ENCODE measurements at regions not wholly inside any gene's neighbourhood (a gene's known extent, or its start where the extent isn't known, plus 50 kb on each side); places are given as distances from the start of the nearest gene placed in this dataset.

- DNase-seq, result no peak
These were observed 142.9 kb downstream of the RPIA start for GRCh38 chr2:88834376-88834775.

DNA sequence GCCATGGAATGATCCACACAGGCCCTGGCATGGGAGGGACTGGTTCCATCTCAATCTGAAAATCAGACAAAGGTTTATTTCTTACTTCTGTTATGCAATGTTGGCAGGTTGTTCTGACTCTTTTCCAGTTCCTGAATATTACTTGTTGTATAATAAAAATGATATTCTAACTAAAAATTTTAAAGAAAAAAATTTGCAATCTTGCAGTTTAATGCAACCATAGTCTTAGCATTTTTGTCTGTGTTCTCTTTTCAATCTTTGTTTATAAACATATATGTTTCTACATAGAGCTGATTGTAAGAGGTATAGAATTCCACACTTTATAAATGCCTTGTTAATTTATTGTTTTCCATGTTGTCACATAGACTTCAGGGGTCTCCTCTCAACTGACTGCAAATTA, 143.4 kb downstream of the RPIA start:
- no peak for DNase-seq

DNA sequence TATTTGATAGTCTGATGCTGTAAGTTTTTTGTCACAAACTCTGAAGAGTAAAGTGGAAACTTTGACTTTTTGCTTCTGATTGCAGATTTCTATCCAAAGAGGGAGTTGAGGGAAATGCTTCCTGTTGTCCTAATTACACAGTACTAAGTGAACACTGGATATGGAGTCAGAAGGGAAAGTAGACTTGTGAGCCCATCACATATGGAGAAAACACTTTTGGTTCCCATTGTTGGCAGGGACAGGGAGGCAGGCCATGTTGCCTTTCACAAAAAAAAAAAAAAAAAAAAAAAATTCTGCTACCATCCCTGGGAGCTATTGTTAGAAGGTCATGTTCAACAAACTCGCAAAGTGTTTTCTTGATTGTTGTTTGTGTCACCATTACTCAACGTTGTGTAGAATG, 144.3 kb downstream of the RPIA start:
- DNase-seq, result no peak

GRCh38 chr2:88836351-88836750, 144.9 kb downstream of the RPIA start:
- DNase-seq, result no peak

DNA sequence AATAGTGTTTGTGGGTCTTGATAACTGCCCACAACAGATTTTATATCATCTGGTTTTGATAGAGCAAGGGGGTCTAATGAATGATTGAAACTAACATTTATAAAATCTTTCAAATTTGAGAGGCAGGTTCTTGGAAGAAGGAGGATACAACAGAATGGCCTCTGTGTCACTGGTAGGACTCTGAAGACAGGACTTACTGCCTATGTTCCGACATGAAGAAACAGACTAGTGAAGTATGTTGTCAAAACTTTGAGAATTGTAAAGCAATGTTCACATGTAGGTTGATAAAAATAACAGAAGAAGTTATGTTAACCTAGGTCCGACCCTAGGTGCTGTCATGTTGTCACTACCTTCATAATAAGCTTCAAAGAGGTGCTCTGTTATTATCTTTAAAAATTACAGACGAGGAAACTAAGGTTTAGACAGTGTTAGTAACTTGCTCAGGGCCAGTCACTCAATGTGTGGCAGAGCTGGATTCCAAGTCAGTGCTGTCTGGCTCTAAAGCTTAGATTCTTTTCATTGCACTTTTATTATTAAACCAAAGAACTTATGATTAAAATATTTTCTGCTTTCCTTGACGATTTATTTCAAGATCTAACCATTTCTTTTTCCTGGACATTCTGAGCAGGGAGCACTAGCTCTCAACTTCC, 146.2 kb downstream of the RPIA start:
- DNase-seq, result no peak

GRCh38 chr2:88838165-88838635, 146.7 kb downstream of the RPIA start:
- no peak for DNase-seq

- DNase-seq, result no peak
These were observed 149.9 kb downstream of the RPIA start for GRCh38 chr2:88841224-88841929.

GRCh38 chr2:88842656-88843460, 151.4 kb downstream of the RPIA start:
- DNase-seq, result no peak

- DNase-seq, result no peak
These were observed 152.2 kb downstream of the RPIA start for GRCh38 chr2:88843651-88844050.

DNA sequence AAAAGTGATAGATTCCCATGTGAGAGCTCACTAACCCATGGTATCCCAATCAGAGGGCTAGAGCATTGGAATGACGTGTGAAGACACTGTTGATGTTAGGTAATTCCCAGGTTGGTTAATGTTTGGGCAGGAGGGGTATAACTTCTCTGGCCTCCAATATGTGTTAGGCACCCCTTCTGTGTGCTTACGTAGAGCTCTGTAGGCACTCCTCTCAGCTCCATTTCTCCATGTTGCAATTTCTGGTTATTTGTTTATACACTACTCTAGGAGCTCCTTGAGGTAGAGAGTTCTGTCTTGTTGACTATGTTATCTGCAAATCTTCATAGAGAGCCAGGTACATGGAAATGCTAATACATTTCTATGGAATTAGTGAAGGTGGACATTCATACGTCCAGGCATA, 153.5 kb downstream of the RPIA start:
- DNase-seq, result no peak

DNA sequence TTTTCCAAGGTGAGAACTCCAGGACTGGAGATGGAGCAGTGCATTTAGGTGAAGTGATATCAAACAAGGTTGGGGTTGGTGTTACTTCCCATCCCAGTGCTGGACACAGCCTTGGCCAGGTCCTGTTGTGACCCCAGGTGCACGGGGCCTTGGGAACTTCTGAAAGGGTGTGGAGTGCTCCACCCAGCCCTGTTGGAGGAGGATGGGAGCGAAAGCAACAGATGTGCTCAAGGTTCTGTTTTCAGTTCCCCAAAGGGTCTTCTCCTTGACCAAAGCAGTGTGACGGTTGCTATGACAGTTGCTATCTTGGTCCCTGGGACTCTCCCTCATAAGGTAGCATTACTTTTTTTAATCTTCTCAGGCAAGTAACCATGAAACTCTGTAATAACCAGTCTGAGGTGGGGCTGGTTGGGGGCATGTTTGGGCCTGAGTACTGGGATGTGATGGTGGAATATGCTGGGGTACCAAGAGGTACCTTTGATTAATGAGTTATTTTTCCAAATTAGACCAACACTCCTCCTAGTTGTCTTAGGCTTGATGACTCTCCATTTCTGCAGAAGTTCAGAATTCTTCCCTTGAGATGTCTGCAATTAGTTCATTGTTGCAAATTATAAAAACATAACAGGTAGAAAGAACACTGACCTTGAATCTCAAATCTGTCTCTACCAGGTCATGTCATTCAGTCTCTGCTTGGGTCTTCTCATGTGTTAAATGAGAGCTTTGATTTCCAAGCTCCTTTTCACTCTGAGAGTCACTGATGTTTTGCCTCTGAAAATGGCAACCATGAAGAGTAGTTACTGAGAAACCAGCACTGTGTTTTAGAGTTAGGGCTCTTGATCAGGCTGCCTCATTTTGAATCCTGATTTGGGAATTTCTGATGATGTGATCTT, 154.5 kb downstream of the RPIA start:
- DNase-seq, result no peak

DNA sequence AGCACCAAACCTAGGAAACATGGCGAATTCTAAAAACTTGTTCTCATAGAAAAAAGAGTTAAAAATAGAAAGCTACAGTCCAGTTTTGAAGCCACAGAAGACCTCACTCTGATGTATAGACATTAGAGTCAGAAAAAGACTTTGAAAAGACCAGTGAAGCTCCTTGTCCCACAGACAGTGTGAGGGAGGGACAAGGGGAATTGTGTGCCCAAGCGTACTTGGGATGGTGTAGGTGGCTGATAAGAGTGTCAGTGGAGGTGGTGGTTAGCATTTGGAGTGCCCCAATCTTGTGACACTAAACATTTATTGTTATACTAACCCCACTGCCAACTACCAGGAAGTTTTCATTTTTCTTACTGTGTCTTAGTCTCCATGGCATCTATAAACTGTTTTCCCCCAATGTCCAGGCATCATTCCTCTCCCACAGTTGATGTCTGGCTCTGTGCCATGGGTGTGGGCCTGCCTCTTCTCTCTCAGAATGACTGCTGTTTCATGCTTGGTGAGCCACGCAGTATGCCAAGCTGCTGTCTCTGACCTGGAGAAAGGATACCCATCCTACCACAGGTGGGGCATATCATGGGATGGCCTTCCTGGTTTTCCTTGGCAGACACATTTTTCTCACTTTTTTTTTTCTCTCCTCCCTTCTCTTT, 161.4 kb downstream of the RPIA start:
- DNase-seq, result no peak

- DNase-seq, result no peak
These were observed 161.9 kb downstream of the RPIA start for GRCh38 chr2:88853403-88853790.

DNA sequence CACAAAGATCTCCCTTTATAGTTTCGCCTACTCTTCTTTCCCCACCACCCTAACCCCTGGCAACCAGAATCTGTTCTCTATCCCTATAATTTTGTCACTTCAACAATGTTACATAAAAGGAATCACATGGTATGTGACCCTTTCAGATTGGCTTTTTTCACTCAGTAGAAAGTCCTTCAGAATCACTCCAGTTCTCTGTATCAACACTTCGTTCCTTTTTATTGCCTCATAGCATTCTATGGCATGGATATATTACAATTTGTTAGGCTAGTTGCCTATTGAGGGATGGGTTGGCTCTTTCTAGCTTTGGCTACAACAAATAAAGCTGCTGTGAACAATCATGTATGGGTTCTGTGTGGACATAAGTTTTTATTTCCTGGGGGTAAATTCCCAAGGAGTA, 163.1 kb downstream of the RPIA start:
- no peak for DNase-seq

DNA sequence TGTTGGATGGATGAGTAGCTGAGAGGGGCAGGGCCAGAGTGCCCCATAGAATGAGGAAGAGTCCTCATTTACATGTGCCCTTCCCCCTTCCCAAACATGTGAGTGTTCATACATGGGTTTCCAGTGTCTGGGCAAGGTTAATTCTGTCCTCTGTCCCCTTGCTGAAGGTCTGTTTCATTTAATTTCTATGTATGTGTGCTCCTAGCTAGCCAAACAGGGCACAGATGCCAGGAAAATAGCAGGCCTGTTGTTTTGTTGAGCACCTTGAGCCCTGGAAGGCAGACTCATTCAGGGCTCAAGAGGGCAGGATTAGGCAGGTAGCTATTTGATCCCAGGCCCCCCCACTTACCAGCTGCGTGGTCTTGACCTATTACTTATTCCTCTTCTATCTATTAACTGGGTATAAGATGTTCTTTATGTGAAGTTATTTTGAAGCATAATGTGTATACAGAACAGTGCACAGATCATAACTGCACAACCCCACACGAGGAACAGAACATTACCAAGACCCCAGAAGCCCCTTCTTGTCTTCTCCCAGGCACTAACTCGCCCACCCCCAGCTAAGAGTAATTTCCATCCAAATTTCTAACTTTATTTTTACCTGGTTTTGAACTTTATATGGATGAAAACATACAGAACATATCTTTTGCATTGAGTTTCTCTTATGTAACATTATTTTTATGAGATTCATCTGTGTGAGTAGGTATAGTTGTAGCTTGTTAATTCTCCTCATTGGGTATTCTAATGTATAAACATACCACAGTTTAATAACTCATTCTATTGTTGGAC, 164.3 kb downstream of the RPIA start:
- DNase-seq, result no peak

- DNase-seq, result no peak
These were observed 165.1 kb downstream of the RPIA start for GRCh38 chr2:88856409-88857135.

DNA sequence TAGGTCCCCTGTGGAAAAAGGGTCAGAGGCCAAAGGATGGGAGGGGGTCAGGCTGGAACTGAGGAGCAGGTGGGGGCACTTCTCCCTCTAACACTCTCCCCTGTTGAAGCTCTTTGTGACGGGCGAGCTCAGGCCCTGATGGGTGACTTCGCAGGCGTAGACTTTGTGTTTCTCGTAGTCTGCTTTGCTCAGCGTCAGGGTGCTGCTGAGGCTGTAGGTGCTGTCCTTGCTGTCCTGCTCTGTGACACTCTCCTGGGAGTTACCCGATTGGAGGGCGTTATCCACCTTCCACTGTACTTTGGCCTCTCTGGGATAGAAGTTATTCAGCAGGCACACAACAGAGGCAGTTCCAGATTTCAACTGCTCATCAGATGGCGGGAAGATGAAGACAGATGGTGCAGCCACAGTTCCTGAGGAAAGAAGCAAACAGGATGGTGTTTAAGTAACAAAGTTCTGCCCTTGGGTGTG, 165.8 kb downstream of the RPIA start:
- no peak for DNase-seq

GRCh38 chr2:88857951-88858411, 166.5 kb downstream of the RPIA start:
- peak; percentile 32 for DNase-seq

DNA sequence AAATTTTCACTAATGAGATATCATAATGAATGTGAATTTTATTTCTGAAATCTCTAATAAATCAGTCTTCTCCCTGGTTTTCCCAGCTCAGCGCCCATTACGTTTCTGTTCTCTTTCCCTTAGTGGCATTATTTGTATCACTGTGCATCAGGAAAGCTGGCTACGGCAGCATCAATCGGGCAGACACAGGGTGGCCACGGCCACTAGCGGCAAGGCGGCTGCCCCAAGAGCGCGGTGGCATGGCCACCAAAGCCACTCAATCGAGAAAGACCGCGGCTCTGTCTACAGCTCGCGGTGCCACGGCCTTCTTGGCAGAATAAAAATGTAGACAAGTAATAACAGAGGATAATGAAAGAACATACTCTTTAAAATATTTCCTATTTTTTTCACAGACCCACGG, 168.0 kb downstream of the RPIA start:
- DNase-seq, result no peak

DNA sequence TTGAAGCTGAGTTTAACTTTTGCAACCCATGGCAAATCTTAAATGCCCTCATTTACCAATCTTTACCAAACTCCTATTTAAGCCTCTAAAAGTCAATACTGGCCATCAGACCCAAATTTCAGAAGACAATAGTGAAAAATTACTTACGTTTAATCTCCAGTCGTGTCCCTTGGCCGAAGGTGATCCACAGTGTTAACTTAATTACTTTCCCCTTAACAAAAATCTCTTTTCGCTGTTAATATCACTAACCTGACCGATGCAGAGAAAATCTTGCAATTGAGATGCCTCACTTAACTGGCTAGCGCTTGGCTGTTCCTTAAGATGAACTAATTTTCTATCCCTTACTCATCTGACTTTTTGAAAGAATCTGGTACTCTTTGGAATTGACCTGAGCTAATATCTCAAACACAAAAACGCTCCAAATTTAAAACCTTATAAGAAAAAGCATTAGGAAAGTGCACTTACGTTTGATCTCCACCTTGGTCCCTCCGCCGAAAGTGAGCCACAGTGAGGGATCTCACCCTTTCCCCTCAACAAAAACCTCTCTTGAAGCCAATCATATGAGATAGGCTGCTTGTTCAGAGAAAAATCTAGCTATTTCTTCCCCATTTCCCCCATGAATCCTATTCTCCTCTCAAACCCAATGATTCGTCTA, 169.1 kb downstream of the RPIA start:
- DNase-seq, result no peak

Data from right hindlimb (tissue), 1 donor.